GM19463 (cell line): ENCODE measurements at regions not wholly inside any gene's neighbourhood (a gene's known extent, or its start where the extent isn't known, plus 50 kb on each side); places are given as distances from the start of the nearest gene placed in this dataset.
"Not testable (repeated sequence)": the region's sequence is repeated elsewhere in the genome, so short reads cannot be mapped to it uniquely, and the experiment has no call there.

Source experiments
- ATAC-seq: cut with Tn5 transposase; IDR thresholded peaks from one replicate; pipeline ENCODE4 v1.9.1; 2021; ENCODE audit warnings: mild to moderate bottlenecking, moderate library complexity; ENCODE audit not compliant: unreplicated experiment

- no peak for ATAC-seq
Observed at GRCh38 chr5:61215996-61216395, 53.7 kb upstream of the SMIM15 start.

GRCh38 chr5:61216741-61217140 is 54.5 kb upstream of the SMIM15 start:
- no peak for ATAC-seq

GRCh38 chr5:61217214-61217613 is 54.9 kb upstream of the SMIM15 start:
- ATAC-seq = no peak

GRCh38 chr5:61228229-61228628 is 66.0 kb upstream of the SMIM15 start:
- no peak for ATAC-seq

- no peak for ATAC-seq
Observed at GRCh38 chr5:61228691-61229280, 66.5 kb upstream of the SMIM15 start.

GRCh38 chr5:61229416-61229815 is 67.1 kb upstream of the SMIM15 start:
- no peak for ATAC-seq

GRCh38 chr5:61230492-61230891 is 68.2 kb upstream of the SMIM15 start:
- ATAC-seq = no peak

- no peak for ATAC-seq
Observed at GRCh38 chr5:61231813-61232212, 69.5 kb upstream of the SMIM15 start.

GRCh38 chr5:61232490-61233050 is 70.3 kb upstream of the SMIM15 start:
- no peak for ATAC-seq

- no peak for ATAC-seq
Observed at GRCh38 chr5:61234019-61234418, 71.8 kb upstream of the SMIM15 start.

- not testable (repeated sequence) for ATAC-seq
Observed at GRCh38 chr5:61236715-61237114, 74.4 kb upstream of the SMIM15 start.

- no peak for ATAC-seq
Observed at GRCh38 chr5:61245486-61245885, 83.2 kb upstream of the SMIM15 start.

GRCh38 chr5:61245936-61246335 is 83.7 kb upstream of the SMIM15 start:
- no peak for ATAC-seq

- ATAC-seq = no peak
Observed at GRCh38 chr5:61246768-61247307, 84.6 kb upstream of the SMIM15 start.

- no peak for ATAC-seq
Observed at GRCh38 chr5:61251874-61252642, 80.0 kb upstream of the ZSWIM6 start.

- ATAC-seq = no peak
Observed at GRCh38 chr5:61252643-61252925, 79.5 kb upstream of the ZSWIM6 start.

- no peak for ATAC-seq
Observed at GRCh38 chr5:61253547-61253946, 78.5 kb upstream of the ZSWIM6 start.

- ATAC-seq = no peak
Observed at GRCh38 chr5:61254969-61255555, 77.0 kb upstream of the ZSWIM6 start.

GRCh38 chr5:61256474-61256873 is 75.6 kb upstream of the ZSWIM6 start:
- ATAC-seq = no peak

GRCh38 chr5:61257421-61257820 is 74.6 kb upstream of the ZSWIM6 start:
- ATAC-seq = no peak

- ATAC-seq = no peak
Observed at GRCh38 chr5:61261136-61261535, 70.9 kb upstream of the ZSWIM6 start.

GRCh38 chr5:61262080-61262479 is 70.0 kb upstream of the ZSWIM6 start:
- no peak for ATAC-seq
